ENCODE measurements at regions not wholly inside any gene's neighbourhood (a gene's known extent, or its start where the extent isn't known, plus 50 kb on each side); places are given as distances from the start of the nearest gene placed in this dataset.

GRCh38 chr12:105672121-105672975 lies 341.9 kb downstream of the C12orf75 start:
- Histone ChIP-seq H3K27ac (ENCODE audit: low read depth, low read length) (no peak overlapping the region), H4K20me1 (ENCODE audit: low read depth, low read length) (no peaks in the 10 kb centered on the region), H2AFZ (ENCODE audit: low read depth, low read length, severe bottlenecking) (no peak overlapping the region), H3K4me3 (ENCODE audit: insufficient read depth, low read length, poor library complexity, severe bottlenecking) (no peak overlapping the region), H3F3A (ENCODE audit: insufficient read depth) (no peaks in the 10 kb centered on the region), H3K9ac (ENCODE audit: low read length) (no peak overlapping the region), H3K27me3 (ENCODE audit: low read length) (no peaks in the 10 kb centered on the region), H3K9me3 (ENCODE audit: insufficient read depth, low read length) (no peaks in the 10 kb centered on the region), H3K36me3 (ENCODE audit: low read length) (no peaks in the 10 kb centered on the region), H3K4me2 (ENCODE audit: low read depth, low read length, poor library complexity, severe bottlenecking) (no peak overlapping the region), H3K9me2 (replicated peaks; ENCODE audit: insufficient read depth, low read length) (no peaks in the 10 kb centered on the region), H3K79me2 (ENCODE audit: insufficient read depth, low read length) (no peaks in the 10 kb centered on the region)
- TF ChIP-seq CTCF (IDR thresholded peaks at IDR 0.05; ENCODE audit: insufficient read depth, low read length, poor library complexity, severe bottlenecking) = no peak
- TF ChIP-seq EZH2phosphoT487 (conservative IDR thresholded peaks at IDR 0.05; ENCODE audit: low read length) = no peak

GRCh38 chr12:105674871-105675699 lies 344.6 kb downstream of the C12orf75 start:
- H3K9me2 ChIP-seq (replicated peaks; ENCODE audit: insufficient read depth, low read length) = no peaks in the 10 kb centered on the region
- H3K4me3 ChIP-seq (ENCODE audit: insufficient read depth, low read length, poor library complexity, severe bottlenecking) = no peak overlapping the region
- H4K20me1 ChIP-seq (ENCODE audit: low read depth, low read length) = no peaks in the 10 kb centered on the region
- TF ChIP-seq CTCF (IDR thresholded peaks at IDR 0.05; ENCODE audit: insufficient read depth, low read length, poor library complexity, severe bottlenecking) = no peak
- TF ChIP-seq EZH2phosphoT487 (conservative IDR thresholded peaks at IDR 0.05; ENCODE audit: low read length) = no peak
- no peak overlapping the region for H3K9ac ChIP-seq (ENCODE audit: low read length)
- no peaks in the 10 kb centered on the region for H3K9me3 ChIP-seq (ENCODE audit: insufficient read depth, low read length)
- H2AFZ ChIP-seq (ENCODE audit: low read depth, low read length, severe bottlenecking) = no peak overlapping the region
- no peak overlapping the region for H3K4me2 ChIP-seq (ENCODE audit: low read depth, low read length, poor library complexity, severe bottlenecking)
- H3K36me3 ChIP-seq (ENCODE audit: low read length) = no peaks in the 10 kb centered on the region
- H3K27ac ChIP-seq (ENCODE audit: low read depth, low read length) = no peak overlapping the region
- no peaks in the 10 kb centered on the region for H3K27me3 ChIP-seq (ENCODE audit: low read length)
- H3K79me2 ChIP-seq (ENCODE audit: insufficient read depth, low read length) = no peaks in the 10 kb centered on the region
- no peaks in the 10 kb centered on the region for H3F3A ChIP-seq (ENCODE audit: insufficient read depth)

- Histone ChIP-seq H3F3A (ENCODE audit: insufficient read depth) (no peaks in the 10 kb centered on the region), H3K27ac (ENCODE audit: low read depth, low read length) (no peak overlapping the region), H3K9me2 (replicated peaks; ENCODE audit: insufficient read depth, low read length) (no peaks in the 10 kb centered on the region), H3K36me3 (ENCODE audit: low read length) (no peaks in the 10 kb centered on the region), H3K4me3 (ENCODE audit: insufficient read depth, low read length, poor library complexity, severe bottlenecking) (no peak overlapping the region), H3K9me3 (ENCODE audit: insufficient read depth, low read length) (no peaks in the 10 kb centered on the region), H4K20me1 (ENCODE audit: low read depth, low read length) (no peaks in the 10 kb centered on the region), H3K27me3 (ENCODE audit: low read length) (no peaks in the 10 kb centered on the region), H2AFZ (ENCODE audit: low read depth, low read length, severe bottlenecking) (no peak overlapping the region), H3K79me2 (ENCODE audit: insufficient read depth, low read length) (no peaks in the 10 kb centered on the region), H3K4me2 (ENCODE audit: low read depth, low read length, poor library complexity, severe bottlenecking) (no peak overlapping the region), H3K9ac (ENCODE audit: low read length) (no peak overlapping the region)
- TF ChIP-seq CTCF (IDR thresholded peaks at IDR 0.05; ENCODE audit: insufficient read depth, low read length, poor library complexity, severe bottlenecking) = no peak
- no peak for TF ChIP-seq EZH2phosphoT487 (conservative IDR thresholded peaks at IDR 0.05; ENCODE audit: low read length)
Measured at GRCh38 chr12:105676694-105677093, 346.2 kb downstream of the C12orf75 start.
